Activated CD4-positive, alpha-beta memory T cell treated with anti-CD3 and anti-CD28 coated beads, Interleukin-2, amount 10 ng/mL, durations not matched to agents 7 days and 5 days (primary cell): ENCODE measurements at regions not wholly inside any gene's neighbourhood (a gene's known extent, or its start where the extent isn't known, plus 50 kb on each side); places are given as distances from the start of the nearest gene placed in this dataset.

Source experiments
- CTCF ChIA-PET: fragments of 350-600 bp; sonication (Branson Sonifier 250); formaldehyde crosslinking; loops from one replicate; lab custom pipeline; 2021; ENCODE audit warnings: antibody characterized with exemption, inconsistent platforms; lab: Charles Lee
- POLR2A ChIA-PET: fragments of 350-600 bp; sonication (Branson Sonifier 250); formaldehyde crosslinking; loops from one replicate; lab custom pipeline; 2021; ENCODE audit warnings: antibody characterized with exemption; lab: Charles Lee
- DNase-seq: peaks from one replicate; pipeline ENCODE4 v3.0.0-alpha.2; 2020
- H3K27ac Mint-ChIP-seq: one replicate; pipeline ENCODE4 v1.8.0; 2021; ENCODE audit warnings: mild to moderate bottlenecking, mixed read lengths
- H3K27me3 Mint-ChIP-seq: one replicate; pipeline ENCODE4 v1.8.0; 2021; ENCODE audit warnings: mixed read lengths
- H3K36me3 Mint-ChIP-seq: one replicate; pipeline ENCODE4 v1.8.0; 2021; ENCODE audit warnings: low read depth, mixed read lengths
- H3K4me1 Mint-ChIP-seq: one replicate; pipeline ENCODE4 v1.8.0; 2021; ENCODE audit warnings: mixed read lengths
- H3K4me3 Mint-ChIP-seq: one replicate; pipeline ENCODE4 v1.8.0; 2021; ENCODE audit warnings: mild to moderate bottlenecking, mixed read lengths
- H3K9me3 Mint-ChIP-seq: one replicate; pipeline ENCODE4 v1.8.0; 2021; ENCODE audit warnings: mixed read lengths

- POLR2A ChIA-PET: no interaction called here
- Mint-ChIP-seq H3K36me3 (peaks cover 8% of the 10 kb centered on the region), H3K27ac (no peak overlapping the region), H3K4me1 (no peaks in the 10 kb centered on the region), H3K9me3 (peaks cover 59% of the 10 kb centered on the region), H3K4me3 (no peak overlapping the region), H3K27me3 (no peaks in the 10 kb centered on the region)
- CTCF ChIA-PET: no interaction called here
- no peak for DNase-seq
These were observed 269.2 kb downstream of the ALG10 start for GRCh38 chr12:34291426-34291901.

GRCh38 chr12:34292736-34293625 is 270.7 kb downstream of the ALG10 start:
- Mint-ChIP-seq H3K4me3 (no peak overlapping the region), H3K4me1 (no peaks in the 10 kb centered on the region), H3K27me3 (no peaks in the 10 kb centered on the region), H3K36me3 (peaks cover 13% of the 10 kb centered on the region), H3K27ac (no peak overlapping the region), H3K9me3 (peaks cover 48% of the 10 kb centered on the region)
- no peak for DNase-seq
- ChIA-PET CTCF (no interaction called here), POLR2A (no interaction called here)

- no peaks in the 10 kb centered on the region for H3K27me3 Mint-ChIP-seq
- H3K27ac Mint-ChIP-seq: no peak overlapping the region
- ChIA-PET POLR2A (no interaction called here), CTCF (no interaction called here)
- H3K4me3 Mint-ChIP-seq: no peak overlapping the region
- H3K36me3 Mint-ChIP-seq: peaks cover 13% of the 10 kb centered on the region
- no peaks in the 10 kb centered on the region for H3K4me1 Mint-ChIP-seq
- peaks cover 53% of the 10 kb centered on the region for H3K9me3 Mint-ChIP-seq
- no peak for DNase-seq
These were observed 271.8 kb downstream of the ALG10 start for GRCh38 chr12:34294137-34294536.

- H3K4me1 Mint-ChIP-seq: no peaks in the 10 kb centered on the region
- CTCF ChIA-PET: no interaction called here
- POLR2A ChIA-PET: no interaction called here
- H3K4me3 Mint-ChIP-seq: no peak overlapping the region
- peaks cover 59% of the 10 kb centered on the region for H3K9me3 Mint-ChIP-seq
- no peaks in the 10 kb centered on the region for H3K27me3 Mint-ChIP-seq
- no peak overlapping the region for H3K27ac Mint-ChIP-seq
- no peak for DNase-seq
- peaks cover 13% of the 10 kb centered on the region for H3K36me3 Mint-ChIP-seq
These were observed 272.5 kb downstream of the ALG10 start for GRCh38 chr12:34294671-34295365.

- DNase-seq: no peak
- Mint-ChIP-seq H3K9me3 (peaks cover 52% of the 10 kb centered on the region), H3K36me3 (peaks cover 14% of the 10 kb centered on the region), H3K4me1 (no peaks in the 10 kb centered on the region), H3K4me3 (no peak overlapping the region), H3K27me3 (no peaks in the 10 kb centered on the region), H3K27ac (no peak overlapping the region)
- POLR2A ChIA-PET: no interaction called here
- CTCF ChIA-PET: no interaction called here
These were observed 273.3 kb downstream of the ALG10 start for GRCh38 chr12:34295366-34296142.

GRCh38 chr12:34296143-34297041 is 274.1 kb downstream of the ALG10 start:
- Mint-ChIP-seq H3K9me3 (peaks cover 52% of the 10 kb centered on the region), H3K4me1 (no peaks in the 10 kb centered on the region), H3K27ac (no peak overlapping the region), H3K4me3 (no peak overlapping the region), H3K27me3 (no peaks in the 10 kb centered on the region), H3K36me3 (peaks cover 14% of the 10 kb centered on the region)
- ChIA-PET POLR2A (no interaction called here), CTCF (no interaction called here)
- DNase-seq: no peak

GRCh38 chr12:34297126-34297789 is 275.0 kb downstream of the ALG10 start:
- Mint-ChIP-seq H3K27ac (no peak overlapping the region), H3K4me1 (no peaks in the 10 kb centered on the region)

GRCh38 chr12:34297790-34298164 is 275.5 kb downstream of the ALG10 start:
- POLR2A ChIA-PET: no interaction called here
- Mint-ChIP-seq H3K4me3 (no peak overlapping the region), H3K9me3 (peaks cover 59% of the 10 kb centered on the region), H3K4me1 (no peaks in the 10 kb centered on the region), H3K27me3 (no peaks in the 10 kb centered on the region), H3K27ac (no peak overlapping the region), H3K36me3 (peaks cover 13% of the 10 kb centered on the region)
- CTCF ChIA-PET: no interaction called here
- no peak for DNase-seq

More at GRCh38 chr12:34297126-34297789, 275.0 kb downstream of the ALG10 start:
- ChIA-PET POLR2A (no interaction called here), CTCF (no interaction called here)
- DNase-seq: no peak
- no peak overlapping the region for H3K4me3 Mint-ChIP-seq
- H3K9me3 Mint-ChIP-seq: peaks cover 56% of the 10 kb centered on the region
- H3K27me3 Mint-ChIP-seq: no peaks in the 10 kb centered on the region
- H3K36me3 Mint-ChIP-seq: peaks cover 14% of the 10 kb centered on the region

GRCh38 chr12:34298176-34298970 is 276.1 kb downstream of the ALG10 start:
- Mint-ChIP-seq H3K4me1 (no peaks in the 10 kb centered on the region), H3K4me3 (no peak overlapping the region), H3K36me3 (peaks cover 10% of the 10 kb centered on the region), H3K9me3 (peaks cover 57% of the 10 kb centered on the region), H3K27me3 (no peaks in the 10 kb centered on the region), H3K27ac (no peak overlapping the region)
- no peak for DNase-seq
- POLR2A ChIA-PET: no interaction called here
- CTCF ChIA-PET: no interaction called here

- Mint-ChIP-seq H3K4me1 (no peaks in the 10 kb centered on the region), H3K36me3 (peaks cover 10% of the 10 kb centered on the region), H3K9me3 (peaks cover 61% of the 10 kb centered on the region), H3K27me3 (no peaks in the 10 kb centered on the region), H3K4me3 (no peak overlapping the region), H3K27ac (no peak overlapping the region)
- ChIA-PET POLR2A (no interaction called here), CTCF (no interaction called here)
- no peak for DNase-seq
These were observed 276.9 kb downstream of the ALG10 start for GRCh38 chr12:34298971-34299801.

GRCh38 chr12:34299802-34300193 is 277.5 kb downstream of the ALG10 start:
- CTCF ChIA-PET: no interaction called here
- H3K36me3 Mint-ChIP-seq: peaks cover 10% of the 10 kb centered on the region
- H3K27ac Mint-ChIP-seq: no peak overlapping the region
- no peak overlapping the region for H3K4me3 Mint-ChIP-seq
- DNase-seq: no peak
- peaks cover 65% of the 10 kb centered on the region for H3K9me3 Mint-ChIP-seq
- no peaks in the 10 kb centered on the region for H3K27me3 Mint-ChIP-seq
- H3K4me1 Mint-ChIP-seq: no peaks in the 10 kb centered on the region
- POLR2A ChIA-PET: no interaction called here
